GM23338 (cell line): ENCODE measurements at regions not wholly inside any gene's neighbourhood (a gene's known extent, or its start where the extent isn't known, plus 50 kb on each side); places are given as distances from the start of the nearest gene placed in this dataset.

Experiments used
- ATAC-seq: fragments of 200-7000 bp; cut with Tn5 transposase; 3 replicates; pipeline ENCODE4 v1.9.1; 2020
- DNase-seq: peaks from one replicate; pipeline ENCODE4 v3.0.0-alpha.2; 2015; ENCODE audit warnings: low spot score
- H2AFZ ChIP-seq: fragments of 200-600 bp; sonication (generic); 2 replicates; pipeline ENCODE4 v1.8.0; 2016; ENCODE audit warnings: antibody characterized with exemption, mild to moderate bottlenecking, moderate library complexity
- H3F3A ChIP-seq: fragments of 200-600 bp; sonication (generic); replicated peaks from 2 replicates; pipeline ENCODE4 v1.8.0; 2017; ENCODE audit warnings: antibody characterized with exemption, mixed run types, low read depth
- H3K27ac ChIP-seq: fragments of 200-600 bp; sonication (generic); 2 replicates; pipeline ENCODE4 v1.6.1; 2016; ENCODE audit warnings: low read depth
- H3K27me3 ChIP-seq: fragments of 200-600 bp; sonication (generic); 2 replicates; pipeline ENCODE4 v1.8.0; 2016; ENCODE audit warnings: mild to moderate bottlenecking, mixed run types, moderate library complexity; ENCODE audit not compliant: insufficient read depth
- H3K36me3 ChIP-seq: fragments of 200-600 bp; sonication (generic); 2 replicates; pipeline ENCODE4 v1.8.0; 2016; ENCODE audit warnings: mild to moderate bottlenecking; ENCODE audit not compliant: insufficient read depth
- H3K4me1 ChIP-seq: fragments of 200-600 bp; sonication (generic); 2 replicates; pipeline ENCODE4 v1.8.0; 2016; ENCODE audit warnings: mild to moderate bottlenecking, moderate library complexity; ENCODE audit not compliant: insufficient read depth
- H3K4me2 ChIP-seq: fragments of 200-600 bp; sonication (generic); 2 replicates; pipeline ENCODE4 v1.7.1; 2017; ENCODE audit warnings: mixed run types
- H3K4me3 ChIP-seq: fragments of 200-600 bp; sonication (generic); 2 replicates; pipeline ENCODE4 v1.6.1; 2016; ENCODE audit warnings: mixed run types
- H3K79me2 ChIP-seq: fragments of 200-600 bp; sonication (generic); replicated peaks from 2 replicates; pipeline ENCODE4 v1.8.0; 2017; ENCODE audit warnings: mild to moderate bottlenecking; ENCODE audit not compliant: insufficient read depth
- H3K9me2 ChIP-seq: fragments of 200-600 bp; sonication (generic); 2 replicates; pipeline ENCODE4 v1.8.0; 2017; ENCODE audit not compliant: insufficient read depth
- H4K20me1 ChIP-seq: fragments of 200-600 bp; sonication (generic); replicated peaks from 2 replicates; pipeline ENCODE4 v1.8.0; 2017; ENCODE audit warnings: mild to moderate bottlenecking; ENCODE audit not compliant: insufficient read depth
- H3K27ac Mint-ChIP-seq: 2 replicates; pipeline ENCODE4 v1.8.0; 2020; ENCODE audit warnings: inconsistent platforms, mild to moderate bottlenecking, moderate library complexity, mixed read lengths
- H3K27me3 Mint-ChIP-seq: 3 replicates; pipeline ENCODE4 v1.8.0; 2022; ENCODE audit warnings: low read depth, mild to moderate bottlenecking, moderate library complexity, mixed read lengths, inconsistent platforms; ENCODE audit not compliant: insufficient read depth, poor library complexity
- H3K36me3 Mint-ChIP-seq: 3 replicates; pipeline ENCODE4 v1.8.0; 2021; ENCODE audit warnings: low read depth, mild to moderate bottlenecking, inconsistent platforms, moderate library complexity, mixed read lengths
- H3K4me1 Mint-ChIP-seq: 3 replicates; pipeline ENCODE4 v1.8.0; 2020; ENCODE audit warnings: mild to moderate bottlenecking, inconsistent platforms, mixed read lengths
- H3K4me3 Mint-ChIP-seq: 3 replicates; pipeline ENCODE4 v1.8.0; 2021; ENCODE audit warnings: moderate library complexity, mild to moderate bottlenecking, inconsistent platforms, mixed read lengths
- H3K9me3 Mint-ChIP-seq: 3 replicates; pipeline ENCODE4 v1.8.0; 2020; ENCODE audit warnings: moderate library complexity, mild to moderate bottlenecking, inconsistent platforms, mixed read lengths
- CTCF ChIP-seq, 2 experiments: fragments of 200-600 bp in 1 of 2; sonication (generic) in 1 of 2; conservative IDR thresholded peaks; 2 replicates each; pipeline versions ENCODE4 v1.5.1 to v1.6.1; 2016 to 2017; ENCODE audit warnings: antibody characterized with exemption in 2 of 2, low read depth in 2 of 2, mild to moderate bottlenecking in 2 of 2, moderate library complexity in 1 of 2
- NANOG ChIP-seq: IDR thresholded peaks from 2 replicates; pipeline ENCODE4 v1.6.1; 2016; ENCODE audit warnings: antibody characterized with exemption, borderline replicate concordance
- REST ChIP-seq: IDR thresholded peaks from one replicate; pipeline ENCODE4 v1.6.1; 2018; ENCODE audit warnings: antibody characterized with exemption; ENCODE audit not compliant: unreplicated experiment
- STAT1 ChIP-seq: IDR thresholded peaks from one replicate; pipeline ENCODE4 v1.6.1; 2016; ENCODE audit warnings: antibody characterized with exemption; ENCODE audit not compliant: unreplicated experiment

- TF ChIP-seq REST (no peak), NANOG (no peak)
These were observed 149.2 kb upstream of the NCK2 start (continued) for GRCh38 chr2:105595536-105595935.

- ATAC-seq, result peak; percentile 67
- no peak for DNase-seq
These were observed 151.3 kb upstream of the NCK2 start for GRCh38 chr2:105593221-105593967.

More at GRCh38 chr2:105593221-105593967, 151.3 kb upstream of the NCK2 start:
- H3K79me2 ChIP-seq, result no peaks in the 10 kb centered on the region
- H4K20me1 ChIP-seq, result no peaks in the 10 kb centered on the region; the same call in 1 of the 2 replicates
- TF ChIP-seq STAT1, result no peak
- TF ChIP-seq CTCF (conservative IDR thresholded peaks at IDR 0.05; ENCODE audit: low read depth in 2 of 2), result peak in 1 of 2 experiments; percentile 25; a peak in 2 of 4 replicates
- H2AFZ ChIP-seq, result peak overlapping the region; percentile 23; the same call in 1 of the 2 replicates
- peaks cover 20% of the 10 kb centered on the region for H3K4me1 Mint-ChIP-seq
- H3K27me3 ChIP-seq, result no peaks in the 10 kb centered on the region
- no peak overlapping the region for H3K4me2 ChIP-seq
- peaks cover 10% of the 10 kb centered on the region for H3K9me3 Mint-ChIP-seq
- no peaks in the 10 kb centered on the region for H3F3A ChIP-seq
- no peak overlapping the region for H3K4me3 Mint-ChIP-seq
- H3K36me3 Mint-ChIP-seq, result peaks cover 7% of the 10 kb centered on the region
- 0 out of 2 replicates have a peak, but pooled peaks cover 3% of the 10 kb centered on the region for H3K9me2 ChIP-seq
- H3K4me3 ChIP-seq, result no peak overlapping the region
- no peak overlapping the region for H3K27ac Mint-ChIP-seq
- no peaks in the 10 kb centered on the region for H3K36me3 ChIP-seq
- no peak overlapping the region for H3K27ac ChIP-seq
- H3K27me3 Mint-ChIP-seq, result no peaks in the 10 kb centered on the region
- 0 out of 2 replicates have a peak, but pooled peaks cover 4% of the 10 kb centered on the region for H3K4me1 ChIP-seq
